T-helper 17 cell (primary cell): ENCODE measurements at regions not wholly inside any gene's neighbourhood (a gene's known extent, or its start where the extent isn't known, plus 50 kb on each side); places are given as distances from the start of the nearest gene placed in this dataset.
"Not testable (repeated sequence)": the region's sequence is repeated elsewhere in the genome, so short reads cannot be mapped to it uniquely, and the experiment has no call there.

Experiments used
- ATAC-seq: fragments of 150-1000 bp; cut with Tn5 transposase; 2 replicates; pipeline ENCODE4 v1.10.0; 2021; ENCODE audit warnings: mild to moderate bottlenecking, moderate library complexity
- DNase-seq, 3 donors: peaks; one replicate each; pipeline versions ENCODE4 v3.0.0 to v3.0.0-alpha.2; 2020 to 2021
- H3K9me3 ChIP-seq: one replicate; pipeline ENCODE4 v1.7.0; 2013; ENCODE audit warnings: low read length, mild to moderate bottlenecking; ENCODE audit not compliant: control insufficient read depth, poor library complexity, severe bottlenecking
- H3K27ac Mint-ChIP-seq: one replicate; pipeline ENCODE4 v1.8.0; 2022; ENCODE audit warnings: mild to moderate bottlenecking, moderate library complexity, mixed read lengths
- H3K27me3 Mint-ChIP-seq: one replicate; pipeline ENCODE4 v1.8.0; 2022; ENCODE audit warnings: mixed read lengths
- H3K36me3 Mint-ChIP-seq: one replicate; pipeline ENCODE4 v1.8.0; 2022; ENCODE audit warnings: low read depth, mixed read lengths
- H3K4me1 Mint-ChIP-seq: one replicate; pipeline ENCODE4 v1.8.0; 2022; ENCODE audit warnings: mild to moderate bottlenecking, mixed read lengths
- H3K4me3 Mint-ChIP-seq: one replicate; pipeline ENCODE4 v1.8.0; 2022; ENCODE audit warnings: mild to moderate bottlenecking, moderate library complexity, mixed read lengths

GRCh38 chr13:81339666-81340065, 998.7 kb upstream of the SPRY2 start:
- H3K27me3 Mint-ChIP-seq, DNase-seq, H3K27ac Mint-ChIP-seq, H3K9me3 ChIP-seq, H3K4me3 Mint-ChIP-seq, H3K36me3 Mint-ChIP-seq, ATAC-seq, H3K4me1 Mint-ChIP-seq: not testable (repeated sequence)

- no peak for ATAC-seq
- DNase-seq: no peak
These were observed 993.6 kb upstream of the SPRY2 start for GRCh38 chr13:81334481-81334880.

GRCh38 chr13:81326913-81327312, 986.0 kb upstream of the SPRY2 start:
- no peak for DNase-seq
- H3K9me3 ChIP-seq: no peaks in the 10 kb centered on the region
- Mint-ChIP-seq H3K27ac (no peak overlapping the region), H3K4me3 (no peak overlapping the region), H3K27me3 (no peaks in the 10 kb centered on the region), H3K4me1 (no peaks in the 10 kb centered on the region), H3K36me3 (no peaks in the 10 kb centered on the region)
- no peak for ATAC-seq

More at GRCh38 chr13:81334481-81334880, 993.6 kb upstream of the SPRY2 start:
- H3K27ac Mint-ChIP-seq: no peak overlapping the region
- H3K9me3 ChIP-seq: no peaks in the 10 kb centered on the region
- H3K4me3 Mint-ChIP-seq: no peak overlapping the region
- no peaks in the 10 kb centered on the region for H3K36me3 Mint-ChIP-seq
- no peaks in the 10 kb centered on the region for H3K4me1 Mint-ChIP-seq
- H3K27me3 Mint-ChIP-seq: no peaks in the 10 kb centered on the region

GRCh38 chr13:81320516-81320915, 979.6 kb upstream of the SPRY2 start:
- no peak overlapping the region for H3K4me3 Mint-ChIP-seq
- no peaks in the 10 kb centered on the region for H3K27me3 Mint-ChIP-seq
- no peak for ATAC-seq
- no peaks in the 10 kb centered on the region for H3K4me1 Mint-ChIP-seq
- no peak overlapping the region for H3K27ac Mint-ChIP-seq
- no peak for DNase-seq
- H3K9me3 ChIP-seq: no peaks in the 10 kb centered on the region
- no peaks in the 10 kb centered on the region for H3K36me3 Mint-ChIP-seq

GRCh38 chr13:81319351-81319750, 978.4 kb upstream of the SPRY2 start:
- H3K4me3 Mint-ChIP-seq: no peak overlapping the region
- ATAC-seq: no peak
- H3K4me1 Mint-ChIP-seq: no peaks in the 10 kb centered on the region
- no peaks in the 10 kb centered on the region for H3K27me3 Mint-ChIP-seq
- no peak for DNase-seq
- no peak overlapping the region for H3K27ac Mint-ChIP-seq
- H3K9me3 ChIP-seq: no peaks in the 10 kb centered on the region
- no peaks in the 10 kb centered on the region for H3K36me3 Mint-ChIP-seq

GRCh38 chr13:81318231-81319019, 977.5 kb upstream of the SPRY2 start:
- Mint-ChIP-seq H3K27ac (no peak overlapping the region), H3K4me3 (no peak overlapping the region), H3K36me3 (no peaks in the 10 kb centered on the region), H3K4me1 (no peaks in the 10 kb centered on the region), H3K27me3 (no peaks in the 10 kb centered on the region)
- DNase-seq: no peak
- ATAC-seq: no peak
- no peaks in the 10 kb centered on the region for H3K9me3 ChIP-seq

- Mint-ChIP-seq H3K4me3 (no peak overlapping the region), H3K27ac (no peak overlapping the region), H3K27me3 (no peaks in the 10 kb centered on the region), H3K36me3 (no peaks in the 10 kb centered on the region), H3K4me1 (no peaks in the 10 kb centered on the region)
- no peak for ATAC-seq
- H3K9me3 ChIP-seq: no peaks in the 10 kb centered on the region
- DNase-seq: no peak
These were observed 973.5 kb upstream of the SPRY2 start for GRCh38 chr13:81314461-81314860.

- DNase-seq (no peak), ATAC-seq (no peak)
- Mint-ChIP-seq H3K4me1 (no peaks in the 10 kb centered on the region), H3K4me3 (no peak overlapping the region), H3K27me3 (no peaks in the 10 kb centered on the region), H3K36me3 (no peaks in the 10 kb centered on the region), H3K27ac (no peak overlapping the region)
- no peaks in the 10 kb centered on the region for H3K9me3 ChIP-seq
These were observed 965.0 kb upstream of the SPRY2 start for GRCh38 chr13:81305928-81306327.

- no peaks in the 10 kb centered on the region for H3K9me3 ChIP-seq
- ATAC-seq (no peak), DNase-seq (no peak)
- Mint-ChIP-seq H3K4me1 (no peaks in the 10 kb centered on the region), H3K27me3 (no peaks in the 10 kb centered on the region), H3K36me3 (no peaks in the 10 kb centered on the region), H3K4me3 (no peak overlapping the region), H3K27ac (no peak overlapping the region)
These were observed 963.3 kb upstream of the SPRY2 start for GRCh38 chr13:81304121-81304659.

- DNase-seq: no peak
- Mint-ChIP-seq H3K4me3 (no peak overlapping the region), H3K4me1 (no peaks in the 10 kb centered on the region), H3K27ac (no peak overlapping the region), H3K36me3 (no peaks in the 10 kb centered on the region), H3K27me3 (no peaks in the 10 kb centered on the region)
- no peak for ATAC-seq
- H3K9me3 ChIP-seq: no peaks in the 10 kb centered on the region
These were observed 961.8 kb upstream of the SPRY2 start for GRCh38 chr13:81302677-81303076.

- no peak overlapping the region for H3K4me3 Mint-ChIP-seq
These were observed 961.2 kb upstream of the SPRY2 start for GRCh38 chr13:81302125-81302524.

GRCh38 chr13:81295177-81295576, 954.3 kb upstream of the SPRY2 start:
- H3K36me3 Mint-ChIP-seq: no peaks in the 10 kb centered on the region
- no peaks in the 10 kb centered on the region for H3K9me3 ChIP-seq
- H3K4me1 Mint-ChIP-seq: no peaks in the 10 kb centered on the region
- H3K4me3 Mint-ChIP-seq: no peak overlapping the region
- no peaks in the 10 kb centered on the region for H3K27me3 Mint-ChIP-seq
- ATAC-seq (no peak), DNase-seq (no peak)
- no peak overlapping the region for H3K27ac Mint-ChIP-seq

More at GRCh38 chr13:81302125-81302524, 961.2 kb upstream of the SPRY2 start:
- ATAC-seq (no peak), DNase-seq (no peak)
- H3K36me3 Mint-ChIP-seq: no peaks in the 10 kb centered on the region
- H3K4me1 Mint-ChIP-seq: no peaks in the 10 kb centered on the region
- no peaks in the 10 kb centered on the region for H3K9me3 ChIP-seq
- no peak overlapping the region for H3K27ac Mint-ChIP-seq
- no peaks in the 10 kb centered on the region for H3K27me3 Mint-ChIP-seq

GRCh38 chr13:81293594-81294164, 952.8 kb upstream of the SPRY2 start:
- no peaks in the 10 kb centered on the region for H3K27me3 Mint-ChIP-seq
- H3K36me3 Mint-ChIP-seq: no peaks in the 10 kb centered on the region
- no peaks in the 10 kb centered on the region for H3K4me1 Mint-ChIP-seq
- H3K9me3 ChIP-seq: no peaks in the 10 kb centered on the region
- ATAC-seq: no peak
- no peak overlapping the region for H3K27ac Mint-ChIP-seq
- no peak for DNase-seq
- no peak overlapping the region for H3K4me3 Mint-ChIP-seq

GRCh38 chr13:81283561-81283960, 942.6 kb upstream of the SPRY2 start:
- Mint-ChIP-seq H3K36me3 (no peaks in the 10 kb centered on the region), H3K27ac (no peak overlapping the region), H3K27me3 (no peaks in the 10 kb centered on the region), H3K4me3 (no peak overlapping the region), H3K4me1 (no peaks in the 10 kb centered on the region)
- peaks cover 3% of the 10 kb centered on the region for H3K9me3 ChIP-seq
- DNase-seq (no peak), ATAC-seq (no peak)
